Mammary epithelial cell (primary cell): ENCODE measurements at regions not wholly inside any gene's neighbourhood (a gene's known extent, or its start where the extent isn't known, plus 50 kb on each side); places are given as distances from the start of the nearest gene placed in this dataset.

Experiments
- CTCF ChIP-seq, 2 donors: IDR thresholded peaks in 1 of 2; conservative IDR thresholded peaks in 1 of 2; 2 replicates each; pipeline ENCODE4 v1.5.1; 2011 to 2012; ENCODE audit warnings: inconsistent platforms in 2 of 2, low read length in 2 of 2, mild to moderate bottlenecking in 2 of 2, control low read depth in 1 of 2, low read depth in 1 of 2; ENCODE audit not compliant: insufficient read depth in 1 of 2; ENCODE audit errors: extremely low read depth in 1 of 2
- EZH2 ChIP-seq: IDR thresholded peaks from 2 replicates; pipeline ENCODE4 v1.6.1; 2012; ENCODE audit warnings: low read length, inconsistent platforms, borderline replicate concordance

GRCh38 chr22:48827904-48828555 lies 999.6 kb downstream of the BRD1 start:
- TF ChIP-seq CTCF (conservative IDR thresholded peaks at IDR 0.05 in 1 of 2, IDR thresholded peaks at IDR 0.05 in 1 of 2; ENCODE audit: extremely low read depth in 1 of 2, insufficient read depth in 1 of 2, low read depth in 1 of 2, low read length in 2 of 2) (no peak), EZH2 (no peak)
